Fibroblast of gingiva (primary cell): ENCODE measurements at regions not wholly inside any gene's neighbourhood (a gene's known extent, or its start where the extent isn't known, plus 50 kb on each side); places are given as distances from the start of the nearest gene placed in this dataset.

Experiments used
- DNase-seq: peaks from one replicate; pipeline ENCODE4 v3.0.0-alpha.2; 2011; ENCODE audit warnings: low read depth

DNA sequence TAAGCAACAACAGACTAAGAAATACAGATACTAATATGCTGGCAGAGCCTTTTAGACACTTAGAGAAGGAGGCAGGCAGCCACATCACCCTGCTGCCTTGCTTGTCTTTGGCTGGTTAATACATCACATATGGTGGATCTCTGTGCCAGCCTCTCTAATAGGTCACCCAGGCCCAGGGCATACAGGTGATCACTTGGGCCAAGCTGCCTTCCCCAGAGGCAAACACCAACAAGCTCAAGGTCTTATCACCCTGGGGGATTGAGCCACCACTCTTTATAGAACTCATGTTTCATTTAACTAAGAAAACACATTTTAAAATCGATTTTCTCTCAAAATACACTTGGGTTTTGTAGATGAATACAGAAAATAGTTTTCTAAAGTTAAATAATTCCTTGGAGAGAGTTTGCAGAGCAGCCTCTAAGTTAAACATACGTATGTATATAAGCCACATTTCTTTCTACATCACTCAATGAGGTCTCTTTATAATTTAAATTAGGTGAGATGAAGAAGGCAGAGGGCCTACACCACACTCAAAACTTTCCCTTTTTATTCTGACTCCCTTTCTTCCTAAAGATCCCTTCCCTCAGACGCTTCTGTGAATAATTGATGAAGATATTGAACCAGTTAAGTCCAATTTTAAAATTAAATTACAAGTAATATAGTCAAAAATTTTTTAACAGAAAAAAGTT lies 556.8 kb upstream of the GHITM start:
- no peak for DNase-seq

DNA sequence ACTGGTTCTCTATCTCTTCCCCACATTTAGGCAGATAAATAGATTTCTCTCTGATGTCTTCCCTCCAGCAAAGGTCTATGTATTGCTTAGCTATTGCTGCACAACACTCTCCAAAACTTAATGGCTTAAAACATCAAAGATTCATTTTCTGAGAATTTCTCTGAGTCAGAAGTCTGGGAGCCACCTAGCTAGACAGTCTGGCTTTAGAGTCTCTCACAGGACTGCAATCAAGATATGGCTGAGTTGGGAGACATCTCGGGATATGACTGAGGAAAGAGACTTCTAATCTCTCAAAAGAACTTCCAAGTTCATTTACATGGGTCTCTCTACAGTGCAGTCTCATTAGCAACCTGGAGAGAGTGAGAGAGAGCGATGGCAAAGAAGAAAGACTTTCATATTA lies 553.6 kb upstream of the GHITM start:
- no peak for DNase-seq

DNA sequence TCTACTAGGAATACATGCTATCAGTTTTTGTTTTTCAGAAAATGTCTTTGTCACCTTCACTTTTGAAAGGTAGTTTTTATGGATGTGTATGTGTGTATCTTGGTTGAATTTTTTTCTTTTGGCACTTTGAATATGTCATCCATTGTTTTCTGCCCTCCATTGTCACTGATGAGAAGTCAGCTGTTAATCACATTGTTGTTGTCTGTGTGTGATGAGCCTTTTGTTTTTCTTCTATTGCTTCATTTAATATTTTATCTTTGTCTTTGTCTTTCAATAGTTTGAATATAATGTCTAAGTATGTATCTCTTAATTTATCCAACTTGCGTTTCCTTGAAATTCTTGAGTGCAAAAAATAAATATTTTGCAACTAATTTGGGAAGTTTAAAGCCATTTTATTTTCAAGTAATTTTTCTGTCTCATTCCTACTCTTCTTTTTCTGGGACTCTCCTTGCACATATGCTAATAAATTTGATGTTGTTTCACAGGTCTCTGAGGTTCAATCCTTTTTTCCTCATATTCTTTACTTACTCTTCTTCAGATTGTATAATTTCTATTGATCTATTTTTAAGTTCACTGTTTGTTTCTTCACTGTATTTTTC lies 546.9 kb upstream of the GHITM start:
- no peak for DNase-seq

DNA sequence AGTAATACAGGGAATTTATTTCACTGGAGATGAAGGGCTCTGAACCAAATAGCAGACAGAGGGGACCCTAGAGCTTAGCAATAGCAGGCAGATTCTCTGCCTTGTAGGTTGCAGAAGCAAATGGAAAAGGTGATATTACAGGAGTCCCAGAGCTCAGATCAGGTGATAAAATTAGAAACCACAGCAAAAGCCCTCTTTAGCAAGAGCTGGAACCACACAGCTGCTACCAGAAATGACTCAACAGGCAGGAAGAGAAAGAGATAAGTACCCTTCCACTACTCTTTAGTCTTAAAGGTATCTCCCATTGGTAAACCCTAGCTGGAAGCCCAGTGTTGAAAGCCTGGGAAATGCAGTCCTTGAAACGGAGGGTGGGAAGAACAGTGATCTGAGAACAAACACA lies 535.6 kb upstream of the GHITM start:
- DNase-seq = no peak

DNA sequence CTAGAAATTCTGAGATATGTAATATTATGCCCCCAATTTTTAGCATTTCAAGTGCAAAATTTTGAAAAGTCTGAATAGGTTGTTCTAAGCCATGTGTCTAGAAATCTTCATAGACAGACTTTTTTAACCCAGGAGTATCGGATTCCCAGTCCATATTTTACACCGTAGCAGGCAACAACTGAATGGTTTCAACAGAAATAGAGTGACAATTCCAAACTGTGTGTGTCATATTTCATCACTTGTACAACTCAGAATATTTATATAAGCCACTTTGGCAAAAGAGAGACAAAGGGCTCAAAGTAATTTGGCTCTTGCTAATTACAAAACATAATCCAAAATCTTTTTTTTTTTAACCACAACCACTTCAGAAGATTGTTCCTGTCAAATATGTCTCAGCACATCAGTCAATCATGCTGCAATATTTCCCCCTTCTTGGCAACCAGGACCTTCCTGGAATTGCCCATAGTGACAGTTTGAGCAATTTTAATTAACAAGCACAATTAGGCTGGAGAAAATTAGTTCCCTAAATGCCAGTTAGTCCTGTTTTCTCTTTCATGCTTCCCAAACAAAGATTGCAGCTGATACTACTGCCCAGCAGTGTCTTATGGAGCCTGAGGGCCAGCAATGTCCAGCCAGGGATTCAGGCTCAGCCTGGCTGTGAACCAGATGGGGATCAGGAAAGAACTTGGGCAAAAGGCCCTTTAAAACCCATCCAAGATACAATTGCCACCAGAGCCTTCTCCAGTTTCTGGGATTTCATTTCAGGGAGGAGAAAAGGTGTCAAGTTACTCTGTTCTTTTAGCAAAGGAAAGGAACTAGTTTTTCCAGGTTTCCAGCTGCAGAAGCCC lies 533.3 kb upstream of the GHITM start:
- no peak for DNase-seq

DNA sequence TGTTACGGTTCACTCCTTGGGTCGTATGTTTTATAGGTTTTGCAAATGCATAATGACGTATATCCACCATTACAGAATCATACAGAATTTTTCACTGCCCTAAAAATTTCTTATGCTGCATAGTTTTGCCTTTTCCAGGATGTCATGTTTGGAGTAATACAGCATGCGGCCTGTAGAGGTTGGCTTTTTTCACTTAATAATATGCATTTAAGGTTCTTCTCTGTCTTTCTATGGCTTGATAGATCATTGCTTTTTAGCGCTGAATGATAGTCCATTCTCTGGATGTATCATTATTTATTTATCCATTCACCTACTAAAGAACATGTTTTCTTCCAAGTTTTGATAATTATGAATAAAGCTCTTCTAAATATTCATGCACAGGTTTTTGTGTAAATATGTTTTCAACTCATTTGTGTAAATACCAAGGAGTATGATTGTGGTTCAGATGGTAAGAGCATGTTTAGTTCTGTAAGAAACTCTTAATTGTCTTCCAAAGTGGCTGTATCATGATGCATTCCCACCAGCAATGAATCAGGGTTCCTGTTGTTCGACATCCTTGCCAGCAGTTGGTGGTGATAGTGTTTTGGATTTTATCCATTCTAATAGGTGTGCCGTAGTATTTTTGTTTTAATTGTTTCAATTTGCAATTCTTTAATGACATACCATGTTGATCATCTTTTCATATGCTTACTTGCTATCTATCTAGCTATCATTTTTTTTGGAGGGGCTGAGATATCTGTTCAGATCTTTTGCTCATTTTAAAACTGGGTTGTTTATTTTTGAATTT lies 531.2 kb upstream of the GHITM start:
- no peak for DNase-seq

DNA sequence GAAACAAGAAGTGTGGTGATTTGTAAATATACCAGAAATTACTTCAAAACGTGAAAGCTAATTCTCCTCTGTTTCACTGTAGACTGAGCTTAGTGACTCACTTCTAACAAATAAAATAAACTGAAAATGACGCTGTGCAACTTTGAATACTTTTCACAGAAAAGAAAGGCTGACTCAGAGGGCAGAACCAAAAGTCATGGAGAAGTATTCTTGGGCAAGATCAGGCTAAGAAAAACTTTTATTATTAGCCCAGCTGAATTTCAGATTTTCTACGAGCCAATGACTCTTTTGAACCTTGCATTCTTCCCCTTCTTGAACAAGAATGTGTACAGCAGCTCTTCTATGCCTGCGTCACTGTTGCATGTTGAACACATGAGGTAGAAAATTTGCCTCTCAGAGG lies 527.3 kb upstream of the GHITM start:
- no peak for DNase-seq

DNA sequence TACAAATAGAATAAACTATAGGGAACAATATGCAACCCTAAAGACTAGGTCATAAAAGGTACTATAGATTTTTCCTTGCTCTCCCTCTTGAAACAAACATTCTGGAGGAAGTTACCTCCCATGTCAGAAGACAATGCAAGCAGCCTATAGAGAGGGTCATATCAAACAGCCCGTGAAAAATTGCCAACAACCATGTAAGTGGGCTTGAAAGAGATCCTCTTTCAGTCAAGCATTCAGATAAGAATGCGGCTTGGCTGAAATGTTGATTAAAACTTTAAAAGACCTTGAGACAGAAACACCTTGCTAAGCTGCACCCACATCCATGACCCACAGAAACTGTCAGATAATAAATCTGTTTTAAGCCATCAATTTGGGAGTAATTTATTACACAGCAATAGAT lies 526.6 kb upstream of the GHITM start:
- no peak for DNase-seq

DNA sequence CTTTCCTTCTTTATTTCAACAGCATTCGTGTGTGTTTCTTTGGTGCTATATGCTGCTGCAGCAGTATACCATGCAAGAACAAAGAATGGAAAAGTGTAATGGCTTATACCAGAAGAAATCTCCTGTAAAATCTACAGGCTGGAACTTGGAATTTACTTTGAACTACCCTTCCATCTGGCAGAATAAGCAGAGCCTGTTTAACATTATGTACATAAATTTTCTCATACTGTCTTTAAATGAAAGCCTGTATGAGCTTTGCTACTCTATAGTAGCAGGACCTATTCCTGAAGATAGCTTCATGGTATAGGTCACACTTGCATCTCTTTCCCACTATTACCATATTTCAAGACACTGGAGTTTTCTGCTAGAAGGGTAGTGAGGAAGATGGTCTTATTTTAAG lies 522.1 kb upstream of the GHITM start:
- no peak for DNase-seq

DNA sequence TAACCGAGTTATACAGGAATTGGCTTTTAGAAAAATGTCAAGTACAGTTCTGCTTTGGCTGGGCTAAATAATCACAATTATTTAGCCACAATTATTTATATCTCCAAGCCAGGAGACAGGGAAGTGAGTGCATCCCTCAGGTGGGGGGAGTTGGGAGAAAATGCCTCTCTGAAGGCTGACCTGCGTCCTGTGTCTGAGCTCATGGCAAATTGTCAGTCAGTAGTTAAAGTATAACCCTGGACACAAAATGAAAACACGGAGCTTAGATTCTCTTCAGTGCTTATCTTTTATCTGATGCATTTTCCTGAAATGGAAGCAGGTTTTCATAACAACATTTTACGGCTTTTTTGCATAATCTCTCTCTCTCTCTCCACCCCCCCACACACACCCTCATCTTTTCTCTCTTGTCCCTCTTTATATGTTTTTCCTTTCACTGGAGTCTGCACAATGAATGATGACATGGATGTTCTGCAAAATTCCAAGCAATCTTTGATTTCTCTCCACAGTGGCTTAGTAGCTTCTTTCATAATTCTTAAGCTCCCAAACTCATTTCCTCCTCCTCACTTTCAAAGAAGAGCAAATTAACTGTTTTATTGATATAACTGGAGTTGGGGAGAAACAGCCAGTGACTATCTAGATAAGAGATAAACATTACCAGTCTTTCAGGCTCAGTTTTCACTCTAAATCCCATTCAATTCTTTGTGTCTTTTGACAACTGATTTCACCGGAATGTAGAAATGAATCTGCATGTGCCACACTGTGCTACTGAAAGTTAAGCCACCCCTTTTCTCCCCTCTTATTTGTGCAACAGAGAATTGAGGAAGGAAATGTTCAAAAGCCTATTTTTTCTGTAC lies 521.4 kb upstream of the GHITM start:
- no peak for DNase-seq

DNA sequence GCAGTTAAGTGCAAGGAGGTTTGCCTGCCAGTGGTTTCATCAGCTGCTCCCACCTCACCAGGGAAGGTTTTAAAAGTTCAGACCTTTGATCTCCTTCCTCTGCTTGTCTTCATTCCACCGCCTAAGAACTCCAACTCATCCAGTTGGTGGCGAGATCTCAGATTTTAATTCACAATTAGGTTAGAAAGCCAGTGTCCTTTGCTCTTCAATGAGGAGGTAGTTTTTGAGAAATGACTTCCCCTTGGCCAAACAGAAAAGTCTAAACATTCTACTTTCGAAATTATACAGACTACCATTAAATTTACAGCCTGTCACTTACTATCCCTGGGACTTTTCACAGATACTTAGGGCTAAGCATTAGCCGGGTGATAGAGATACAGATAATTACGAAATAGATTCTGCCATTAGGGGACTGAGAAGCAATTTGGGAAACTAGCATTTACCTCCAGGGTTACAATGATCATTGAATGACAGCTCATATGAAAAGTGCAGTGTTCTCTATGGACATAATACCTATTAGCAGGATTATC lies 513.4 kb upstream of the GHITM start:
- DNase-seq = no peak

DNA sequence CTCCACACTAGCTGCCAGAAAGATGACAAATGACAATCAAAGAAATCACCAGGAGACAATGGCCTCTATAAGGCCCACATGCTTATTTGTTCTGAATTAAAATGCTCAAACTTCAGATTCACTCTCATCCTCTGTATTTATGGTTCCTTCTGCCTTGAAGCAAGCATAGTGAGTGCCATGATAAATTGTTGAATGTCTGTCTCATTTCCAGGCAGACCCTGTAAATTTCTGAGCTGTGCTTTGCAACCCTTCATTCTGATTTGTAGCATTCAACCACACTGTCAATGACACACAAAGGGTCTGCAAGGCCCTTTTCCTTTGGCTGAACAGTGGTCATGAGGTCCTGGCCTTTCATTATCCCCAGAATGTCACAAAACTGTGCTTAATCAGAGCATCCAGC lies 506.6 kb upstream of the GHITM start:
- no peak for DNase-seq

DNA sequence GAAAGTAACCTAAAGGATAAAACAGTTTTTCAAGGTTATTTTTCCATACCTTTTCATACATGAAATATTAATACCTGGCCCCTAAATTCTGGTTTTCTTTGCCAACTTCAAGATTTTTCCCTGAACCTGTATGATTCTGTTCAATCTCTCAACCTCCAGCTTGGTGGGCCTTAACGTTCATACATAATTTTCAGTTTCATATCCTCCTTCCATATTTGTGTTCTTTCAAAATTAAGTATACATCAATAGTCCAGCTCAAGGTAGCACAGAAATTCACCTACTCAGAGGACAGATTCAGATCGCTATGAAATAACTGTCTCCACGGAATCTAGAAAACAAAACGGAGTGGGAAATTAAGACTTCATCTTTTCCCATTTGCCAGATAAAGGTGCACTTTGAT lies 505.8 kb upstream of the GHITM start:
- no peak for DNase-seq

DNA sequence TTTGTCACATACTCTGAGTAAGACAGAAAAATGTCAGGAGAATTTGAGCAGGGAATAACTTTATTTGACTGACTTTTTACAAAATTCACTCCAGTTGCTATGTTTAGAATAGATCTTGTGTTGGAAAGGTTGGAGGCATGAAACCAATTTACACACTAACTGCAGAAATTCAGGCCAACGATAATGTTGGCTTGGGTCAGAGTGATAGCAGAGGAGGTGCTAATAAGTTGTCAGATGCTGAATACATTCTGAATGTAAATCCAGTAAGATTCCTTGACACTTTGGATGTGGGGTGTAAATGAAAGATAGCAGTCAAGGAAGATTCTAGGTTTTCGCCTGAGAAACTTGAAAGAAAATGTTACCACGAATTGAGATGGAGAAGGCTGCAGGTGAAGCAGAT lies 502.5 kb upstream of the GHITM start:
- no peak for DNase-seq

DNA sequence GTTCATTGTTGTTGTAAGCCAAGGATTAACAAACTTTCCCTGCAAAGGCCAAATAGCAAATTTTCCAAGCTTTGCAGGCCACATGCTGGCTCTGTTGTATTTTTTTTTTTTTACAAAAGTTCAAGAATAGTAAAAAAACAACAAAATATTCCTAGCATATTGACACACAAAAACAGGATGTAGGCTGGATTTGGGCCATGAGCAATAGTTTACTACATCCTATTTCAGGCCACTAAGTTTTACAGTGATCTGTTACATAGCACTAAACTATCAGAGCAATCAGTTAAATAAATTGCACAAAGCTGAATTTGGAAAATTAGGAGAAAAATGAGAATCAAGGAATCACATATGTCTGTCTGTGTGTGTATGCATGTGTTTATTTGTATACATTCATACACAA lies 491.8 kb upstream of the GHITM start:
- DNase-seq = no peak

DNA sequence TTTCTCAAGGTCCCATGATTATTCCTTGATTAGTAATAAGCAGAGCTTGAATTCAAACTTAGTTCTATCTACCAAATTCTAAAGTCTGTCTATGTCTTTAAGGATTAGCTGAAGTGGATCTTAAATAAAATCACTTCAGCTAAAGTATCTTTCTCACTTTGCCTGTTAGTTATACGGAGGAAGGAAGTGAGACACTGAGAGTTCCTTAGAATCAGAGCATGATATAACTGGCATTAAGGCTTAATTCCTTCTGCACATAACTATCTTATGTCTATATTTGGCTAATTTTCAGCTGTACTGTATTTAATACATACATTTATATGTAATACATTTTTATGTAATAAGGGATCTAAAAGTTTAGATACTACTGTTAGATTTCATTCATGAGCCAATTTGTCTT lies 491.1 kb upstream of the GHITM start:
- no peak for DNase-seq

DNA sequence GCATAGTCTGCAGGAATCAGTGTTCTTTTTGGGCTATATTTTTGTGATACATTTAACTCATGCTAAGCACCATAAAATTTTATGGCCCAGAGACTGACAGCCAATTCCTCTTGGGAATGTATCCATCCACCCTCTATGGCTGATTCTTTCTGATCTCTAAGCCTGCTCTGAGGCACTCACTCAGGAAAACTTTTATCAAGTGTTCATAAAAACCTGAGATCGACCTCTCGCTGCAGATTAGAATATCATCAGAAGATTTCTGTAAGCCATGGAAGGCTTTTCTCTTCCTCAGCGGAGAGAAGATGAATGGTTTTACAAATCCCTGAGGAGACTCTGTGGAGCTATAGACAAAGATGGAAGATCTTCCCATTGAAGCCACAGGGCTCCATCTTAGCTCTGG lies 489.8 kb upstream of the GHITM start:
- DNase-seq = no peak

DNA sequence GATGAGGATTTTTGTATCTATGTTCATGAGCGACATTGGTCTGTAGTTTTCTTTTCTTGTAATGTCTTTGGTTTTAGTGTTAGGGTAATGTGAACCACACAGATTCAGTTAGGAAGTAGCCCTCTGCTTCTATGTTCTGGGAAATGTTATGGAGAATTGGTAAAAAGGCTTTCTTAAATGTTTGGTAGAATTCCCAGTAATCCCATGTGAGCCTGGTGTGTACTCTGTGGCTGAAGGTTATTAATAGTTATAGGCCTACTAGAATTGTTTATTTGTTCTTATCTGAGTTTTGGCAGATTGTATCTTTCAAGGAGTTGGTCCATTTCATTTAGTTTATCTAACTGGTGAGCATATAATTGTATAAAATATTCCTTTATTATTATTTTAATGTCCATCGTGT lies 484.6 kb upstream of the GHITM start:
- DNase-seq = no peak

DNA sequence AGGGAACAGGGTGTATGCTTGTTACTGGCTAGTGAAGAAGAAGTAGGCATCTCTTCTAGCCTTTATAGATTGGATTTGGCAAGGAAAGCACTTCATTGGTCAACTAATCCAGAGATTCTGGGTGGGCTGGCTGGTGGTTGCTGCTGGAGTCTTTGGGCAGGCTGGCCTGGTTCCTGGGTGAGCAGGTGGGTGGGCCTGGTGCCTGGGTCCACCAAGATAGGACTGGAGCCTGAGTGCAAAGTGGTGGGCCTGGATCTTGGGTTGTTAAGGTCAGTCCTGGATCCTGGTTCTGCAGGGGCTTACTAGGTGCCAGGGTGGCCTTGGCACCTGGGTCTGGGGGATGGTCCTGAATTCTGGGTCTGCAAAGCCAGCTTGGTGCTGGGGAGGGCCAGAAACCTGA lies 482.4 kb upstream of the GHITM start:
- DNase-seq = no peak

DNA sequence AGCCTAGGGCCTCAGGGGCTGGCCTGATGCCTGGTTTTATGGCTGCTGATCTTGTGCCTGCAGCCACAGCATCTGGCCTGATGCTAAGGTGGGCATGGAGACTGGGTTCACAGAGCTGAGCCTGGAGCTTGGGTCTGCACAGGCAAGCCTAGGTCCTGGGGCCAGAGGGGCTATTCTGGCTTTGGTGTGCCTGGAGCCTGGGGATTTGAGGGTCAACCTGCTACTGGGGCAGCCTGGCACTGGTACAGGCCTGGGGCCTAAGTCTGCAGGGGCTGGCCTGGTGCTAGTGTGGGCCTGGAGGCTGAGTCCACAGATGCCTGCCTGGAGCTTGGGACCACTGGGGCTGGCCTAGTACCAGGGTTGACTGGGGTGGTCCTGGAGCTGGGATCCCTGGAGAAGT lies 481.8 kb upstream of the GHITM start:
- no peak for DNase-seq

DNA sequence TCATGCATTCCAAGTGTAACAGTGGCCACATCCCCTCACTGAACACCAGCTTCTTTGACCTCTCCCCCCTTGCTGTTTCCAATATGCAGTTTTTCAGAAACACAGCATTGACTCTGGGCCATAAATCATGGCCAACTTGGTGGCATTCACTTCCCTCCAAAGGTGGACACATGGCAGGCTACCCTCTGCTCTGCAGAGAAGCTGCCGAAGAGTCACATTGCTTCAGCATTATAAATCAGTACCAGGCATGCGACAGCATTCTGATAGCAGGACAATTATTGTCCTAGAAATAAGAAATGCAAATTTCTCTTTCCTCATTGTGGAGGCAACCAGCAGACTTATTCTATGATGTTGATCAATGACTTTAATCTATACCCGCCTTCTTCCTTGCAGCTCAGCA lies 475.4 kb upstream of the GHITM start:
- no peak for DNase-seq
